Hepatocyte (in vitro differentiated cells): ENCODE measurements at regions not wholly inside any gene's neighbourhood (a gene's known extent, or its start where the extent isn't known, plus 50 kb on each side); places are given as distances from the start of the nearest gene placed in this dataset.

Source experiments
- EZH2 ChIP-seq: fragments of 200-600 bp; sonication (generic); IDR thresholded peaks from 2 replicates; pipeline ENCODE4 v1.6.1; 2016; ENCODE audit warnings: antibody characterized with exemption, mild to moderate bottlenecking, borderline replicate concordance
- TF ChIP-seq, protein P1 (sequence below): fragments of 200-600 bp; sonication (generic); IDR thresholded peaks from 2 replicates; pipeline ENCODE4 v1.5.1; 2016; ENCODE audit warnings: antibody characterized with exemption, mild to moderate bottlenecking; ENCODE audit not compliant: poor library complexity

DNA sequence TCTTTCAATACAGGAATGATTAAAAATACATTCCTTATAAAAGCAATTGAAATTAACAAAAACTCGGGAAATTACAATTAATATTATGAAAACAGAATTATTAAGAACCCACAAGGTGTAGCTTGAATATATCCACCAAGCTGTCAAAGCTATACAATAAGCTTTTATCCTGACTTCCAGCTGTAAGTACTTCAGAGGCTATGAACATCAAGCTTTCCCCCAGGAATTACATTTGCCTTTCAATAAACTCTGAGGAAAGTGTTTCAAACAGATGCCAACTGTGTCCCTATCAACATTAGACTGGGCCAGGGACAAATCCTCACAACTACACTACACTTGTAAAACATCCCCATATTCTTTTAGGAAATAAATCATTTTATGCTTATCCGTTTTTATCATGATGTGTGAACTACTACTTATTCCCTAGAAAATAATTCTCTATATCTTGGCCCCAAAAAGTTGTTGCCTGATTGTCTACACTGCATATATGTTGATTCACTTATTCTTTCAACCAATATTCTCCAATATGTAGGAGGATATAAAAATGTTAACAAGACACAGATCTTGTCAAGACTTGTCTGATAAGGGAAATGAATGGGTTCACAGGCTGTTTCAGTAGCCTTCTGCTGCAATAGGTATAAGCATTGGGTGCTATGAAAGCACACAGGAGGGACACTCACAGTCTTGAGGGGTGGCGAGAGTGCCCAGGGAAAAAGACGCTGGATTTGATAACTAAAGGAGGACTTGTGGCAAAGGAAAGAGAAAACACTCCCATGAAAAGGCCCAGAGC is 494.1 kb downstream of the CENPC start:
- TF ChIP-seq, protein P1, sequence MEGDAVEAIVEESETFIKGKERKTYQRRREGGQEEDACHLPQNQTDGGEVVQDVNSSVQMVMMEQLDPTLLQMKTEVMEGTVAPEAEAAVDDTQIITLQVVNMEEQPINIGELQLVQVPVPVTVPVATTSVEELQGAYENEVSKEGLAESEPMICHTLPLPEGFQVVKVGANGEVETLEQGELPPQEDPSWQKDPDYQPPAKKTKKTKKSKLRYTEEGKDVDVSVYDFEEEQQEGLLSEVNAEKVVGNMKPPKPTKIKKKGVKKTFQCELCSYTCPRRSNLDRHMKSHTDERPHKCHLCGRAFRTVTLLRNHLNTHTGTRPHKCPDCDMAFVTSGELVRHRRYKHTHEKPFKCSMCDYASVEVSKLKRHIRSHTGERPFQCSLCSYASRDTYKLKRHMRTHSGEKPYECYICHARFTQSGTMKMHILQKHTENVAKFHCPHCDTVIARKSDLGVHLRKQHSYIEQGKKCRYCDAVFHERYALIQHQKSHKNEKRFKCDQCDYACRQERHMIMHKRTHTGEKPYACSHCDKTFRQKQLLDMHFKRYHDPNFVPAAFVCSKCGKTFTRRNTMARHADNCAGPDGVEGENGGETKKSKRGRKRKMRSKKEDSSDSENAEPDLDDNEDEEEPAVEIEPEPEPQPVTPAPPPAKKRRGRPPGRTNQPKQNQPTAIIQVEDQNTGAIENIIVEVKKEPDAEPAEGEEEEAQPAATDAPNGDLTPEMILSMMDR: no peak
- TF ChIP-seq EZH2: no peak
